ENCODE measurements at regions not wholly inside any gene's neighbourhood (a gene's known extent, or its start where the extent isn't known, plus 50 kb on each side); places are given as distances from the start of the nearest gene placed in this dataset.

DNA sequence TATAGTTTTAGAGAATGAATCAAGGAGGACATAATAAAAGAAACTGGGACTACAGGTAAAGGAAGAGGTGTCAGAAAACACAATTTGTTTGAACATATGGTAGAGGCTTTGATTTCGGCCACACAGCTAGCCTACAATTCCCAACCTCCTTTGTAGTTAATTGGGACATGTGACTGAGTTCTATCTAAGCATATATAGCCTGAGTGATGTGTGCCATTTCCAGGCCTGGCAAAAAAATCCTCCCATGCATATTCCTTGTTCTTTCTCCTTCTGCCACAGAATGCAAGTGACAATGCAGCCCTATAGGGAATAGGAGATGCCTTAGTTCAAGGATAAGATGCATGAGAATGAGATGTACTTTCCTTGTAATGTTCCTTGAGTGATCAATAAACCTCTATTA lies 590.7 kb upstream of the STEAP1 start:
- no peaks in the 10 kb centered on the region; the same call in 1 of the 2 replicates for H3K27me3 Mint-ChIP-seq (ENCODE audit: low read depth)
- no peak overlapping the region for H3K4me3 Mint-ChIP-seq
- TF ChIP-seq, protein P1, sequence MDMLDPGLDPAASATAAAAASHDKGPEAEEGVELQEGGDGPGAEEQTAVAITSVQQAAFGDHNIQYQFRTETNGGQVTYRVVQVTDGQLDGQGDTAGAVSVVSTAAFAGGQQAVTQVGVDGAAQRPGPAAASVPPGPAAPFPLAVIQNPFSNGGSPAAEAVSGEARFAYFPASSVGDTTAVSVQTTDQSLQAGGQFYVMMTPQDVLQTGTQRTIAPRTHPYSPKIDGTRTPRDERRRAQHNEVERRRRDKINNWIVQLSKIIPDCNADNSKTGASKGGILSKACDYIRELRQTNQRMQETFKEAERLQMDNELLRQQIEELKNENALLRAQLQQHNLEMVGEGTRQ (CRISPR knock-in tag; IDR thresholded peaks at IDR 0.05): peak; percentile 68
- TF ChIP-seq, protein P2, sequence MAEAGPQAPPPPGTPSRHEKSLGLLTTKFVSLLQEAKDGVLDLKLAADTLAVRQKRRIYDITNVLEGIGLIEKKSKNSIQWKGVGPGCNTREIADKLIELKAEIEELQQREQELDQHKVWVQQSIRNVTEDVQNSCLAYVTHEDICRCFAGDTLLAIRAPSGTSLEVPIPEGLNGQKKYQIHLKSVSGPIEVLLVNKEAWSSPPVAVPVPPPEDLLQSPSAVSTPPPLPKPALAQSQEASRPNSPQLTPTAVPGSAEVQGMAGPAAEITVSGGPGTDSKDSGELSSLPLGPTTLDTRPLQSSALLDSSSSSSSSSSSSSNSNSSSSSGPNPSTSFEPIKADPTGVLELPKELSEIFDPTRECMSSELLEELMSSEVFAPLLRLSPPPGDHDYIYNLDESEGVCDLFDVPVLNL (CRISPR knock-in tag; IDR thresholded peaks at IDR 0.05; ENCODE audit: borderline replicate concordance, low read depth): no peak
- H3K9me3 Mint-ChIP-seq: peaks cover 19% of the 10 kb centered on the region
- peaks cover 12% of the 10 kb centered on the region for H3K36me3 Mint-ChIP-seq
- POLR2A ChIA-PET: no interaction called here
- CTCF ChIA-PET: no interaction called here
- no peak for DNase-seq (ENCODE audit: low spot score)
- no peak for ATAC-seq
- peaks cover 18% of the 10 kb centered on the region for H3K4me1 Mint-ChIP-seq
- H3K27ac Mint-ChIP-seq: no peak overlapping the region

DNA sequence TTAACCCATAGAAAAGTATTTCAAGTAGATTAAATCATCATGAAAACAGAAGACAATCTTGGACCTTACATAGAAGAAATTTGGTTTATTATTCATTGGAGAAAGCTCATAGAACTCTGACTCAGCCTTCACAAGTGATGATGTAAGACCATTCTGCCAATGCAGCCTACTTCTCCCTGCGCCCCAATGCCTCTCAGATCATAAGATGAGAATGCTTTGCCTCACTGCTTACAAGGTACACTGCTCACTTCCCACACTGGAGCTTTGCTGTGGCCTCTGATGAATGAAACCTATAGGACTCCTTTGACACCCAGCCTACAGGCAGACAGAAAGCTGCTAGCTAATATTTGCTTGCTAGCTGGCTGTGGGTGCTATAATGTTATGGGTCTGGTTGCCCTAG lies 569.4 kb upstream of the STEAP1 start:
- peaks cover 61% of the 10 kb centered on the region for H3K9me3 Mint-ChIP-seq
- TF ChIP-seq, protein P3, sequence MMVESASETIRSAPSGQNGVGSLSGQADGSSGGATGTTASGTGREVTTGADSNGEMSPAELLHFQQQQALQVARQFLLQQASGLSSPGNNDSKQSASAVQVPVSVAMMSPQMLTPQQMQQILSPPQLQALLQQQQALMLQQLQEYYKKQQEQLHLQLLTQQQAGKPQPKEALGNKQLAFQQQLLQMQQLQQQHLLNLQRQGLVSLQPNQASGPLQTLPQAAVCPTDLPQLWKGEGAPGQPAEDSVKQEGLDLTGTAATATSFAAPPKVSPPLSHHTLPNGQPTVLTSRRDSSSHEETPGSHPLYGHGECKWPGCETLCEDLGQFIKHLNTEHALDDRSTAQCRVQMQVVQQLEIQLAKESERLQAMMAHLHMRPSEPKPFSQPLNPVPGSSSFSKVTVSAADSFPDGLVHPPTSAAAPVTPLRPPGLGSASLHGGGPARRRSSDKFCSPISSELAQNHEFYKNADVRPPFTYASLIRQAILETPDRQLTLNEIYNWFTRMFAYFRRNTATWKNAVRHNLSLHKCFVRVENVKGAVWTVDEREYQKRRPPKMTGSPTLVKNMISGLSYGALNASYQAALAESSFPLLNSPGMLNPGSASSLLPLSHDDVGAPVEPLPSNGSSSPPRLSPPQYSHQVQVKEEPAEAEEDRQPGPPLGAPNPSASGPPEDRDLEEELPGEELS (CRISPR knock-in tag; IDR thresholded peaks at IDR 0.05): no peak
- TF ChIP-seq ZNF317 (CRISPR knock-in tag; IDR thresholded peaks at IDR 0.05; ENCODE audit: borderline replicate concordance, low read depth) (no peak), JAZF1 (CRISPR knock-in tag; IDR thresholded peaks at IDR 0.05) (no peak), ZNF232 (CRISPR knock-in tag; IDR thresholded peaks at IDR 0.05) (no peak), FOXK1 (CRISPR knock-in tag; IDR thresholded peaks at IDR 0.05) (no peak), JUN (CRISPR knock-in tag; IDR thresholded peaks at IDR 0.05) (no peak), TP53 (CRISPR knock-in tag; IDR thresholded peaks at IDR 0.05) (no peak), PRRX2 (CRISPR knock-in tag; IDR thresholded peaks at IDR 0.05) (no peak), KAT7 (CRISPR knock-in tag; IDR thresholded peaks at IDR 0.05; ENCODE audit: borderline replicate concordance) (no peak), ZNF219 (CRISPR knock-in tag; IDR thresholded peaks at IDR 0.05; ENCODE audit: borderline replicate concordance) (no peak), SMAD3 (CRISPR knock-in tag; IDR thresholded peaks at IDR 0.05; ENCODE audit: borderline replicate concordance) (no peak), SMAD4 (CRISPR knock-in tag; IDR thresholded peaks at IDR 0.05) (no peak), MYBL2 (CRISPR knock-in tag; IDR thresholded peaks at IDR 0.05) (no peak), ZNF121 (CRISPR knock-in tag; IDR thresholded peaks at IDR 0.05) (no peak)
- TF ChIP-seq, protein P4, sequence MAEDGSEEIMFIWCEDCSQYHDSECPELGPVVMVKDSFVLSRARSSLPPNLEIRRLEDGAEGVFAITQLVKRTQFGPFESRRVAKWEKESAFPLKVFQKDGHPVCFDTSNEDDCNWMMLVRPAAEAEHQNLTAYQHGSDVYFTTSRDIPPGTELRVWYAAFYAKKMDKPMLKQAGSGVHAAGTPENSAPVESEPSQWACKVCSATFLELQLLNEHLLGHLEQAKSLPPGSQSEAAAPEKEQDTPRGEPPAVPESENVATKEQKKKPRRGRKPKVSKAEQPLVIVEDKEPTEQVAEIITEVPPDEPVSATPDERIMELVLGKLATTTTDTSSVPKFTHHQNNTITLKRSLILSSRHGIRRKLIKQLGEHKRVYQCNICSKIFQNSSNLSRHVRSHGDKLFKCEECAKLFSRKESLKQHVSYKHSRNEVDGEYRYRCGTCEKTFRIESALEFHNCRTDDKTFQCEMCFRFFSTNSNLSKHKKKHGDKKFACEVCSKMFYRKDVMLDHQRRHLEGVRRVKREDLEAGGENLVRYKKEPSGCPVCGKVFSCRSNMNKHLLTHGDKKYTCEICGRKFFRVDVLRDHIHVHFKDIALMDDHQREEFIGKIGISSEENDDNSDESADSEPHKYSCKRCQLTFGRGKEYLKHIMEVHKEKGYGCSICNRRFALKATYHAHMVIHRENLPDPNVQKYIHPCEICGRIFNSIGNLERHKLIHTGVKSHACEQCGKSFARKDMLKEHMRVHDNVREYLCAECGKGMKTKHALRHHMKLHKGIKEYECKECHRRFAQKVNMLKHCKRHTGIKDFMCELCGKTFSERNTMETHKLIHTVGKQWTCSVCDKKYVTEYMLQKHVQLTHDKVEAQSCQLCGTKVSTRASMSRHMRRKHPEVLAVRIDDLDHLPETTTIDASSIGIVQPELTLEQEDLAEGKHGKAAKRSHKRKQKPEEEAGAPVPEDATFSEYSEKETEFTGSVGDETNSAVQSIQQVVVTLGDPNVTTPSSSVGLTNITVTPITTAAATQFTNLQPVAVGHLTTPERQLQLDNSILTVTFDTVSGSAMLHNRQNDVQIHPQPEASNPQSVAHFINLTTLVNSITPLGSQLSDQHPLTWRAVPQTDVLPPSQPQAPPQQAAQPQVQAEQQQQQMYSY (CRISPR knock-in tag; IDR thresholded peaks at IDR 0.05): no peak
- TF ChIP-seq, protein P1 (CRISPR knock-in tag; IDR thresholded peaks at IDR 0.05): no peak
- no peak overlapping the region for H3K27ac Mint-ChIP-seq
- ChIA-PET CTCF (no interaction called here), POLR2A (no interaction called here)
- no peaks in the 10 kb centered on the region for H3K4me1 Mint-ChIP-seq
- H3K4me3 Mint-ChIP-seq: no peak overlapping the region
- DNase-seq (ENCODE audit: low spot score): no peak
- no peaks in the 10 kb centered on the region for H3K27me3 Mint-ChIP-seq (ENCODE audit: low read depth)
- H3K36me3 Mint-ChIP-seq: peaks cover 35% of the 10 kb centered on the region
- ATAC-seq: no peak

Data from WTC11 (cell line).